ENCODE measurements at regions not wholly inside any gene's neighbourhood (a gene's known extent, or its start where the extent isn't known, plus 50 kb on each side); places are given as distances from the start of the nearest gene placed in this dataset.

DNA sequence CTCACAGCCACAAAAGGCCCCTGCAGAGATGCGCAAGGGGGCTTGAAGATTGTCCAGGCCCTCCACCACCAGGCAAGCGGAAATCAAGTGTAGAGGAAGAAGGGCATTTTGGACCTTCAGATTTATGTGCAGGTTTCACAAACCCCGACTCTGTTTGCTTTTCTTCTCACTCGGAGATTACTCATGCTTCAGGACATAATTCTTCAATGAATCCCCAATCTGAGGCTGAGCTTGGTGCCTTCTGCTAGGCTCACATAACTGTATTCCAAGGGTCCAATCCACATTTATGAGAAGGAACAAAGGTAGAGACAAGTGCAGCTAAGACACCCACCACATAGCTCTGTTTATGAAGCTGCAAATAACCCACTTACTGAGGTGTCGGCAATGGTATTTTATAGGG, 50.6 kb upstream of the NMNAT3 start:
- TF ChIP-seq CTCF (IDR thresholded peaks at IDR 0.05; ENCODE audit: borderline replicate concordance, extremely low read depth, low read length, poor library complexity, severe bottlenecking): no peak
- no peak for TF ChIP-seq EZH2 (IDR thresholded peaks at IDR 0.05; ENCODE audit: borderline replicate concordance, low read depth, low read length, severe bottlenecking)

Measured in DND-41 (cell line).